GM12878 (cell line): ENCODE measurements at regions not wholly inside any gene's neighbourhood (a gene's known extent, or its start where the extent isn't known, plus 50 kb on each side); places are given as distances from the start of the nearest gene placed in this dataset.
A peak's percentile ranks its signal among the peaks of the same experiment; 100 is the strongest.

Source experiments
- BRCA1 ChIP-seq: IDR thresholded peaks from 2 replicates; pipeline ENCODE4 v1.6.1; 2011; ENCODE audit warnings: low read depth, low read length, improper control_type of control experiment
- CBX5 ChIP-seq: sonication (generic); IDR thresholded peaks from 2 replicates; pipeline ENCODE4 v1.6.1; 2016; ENCODE audit warnings: low read depth, moderate library complexity, mild to moderate bottlenecking, inconsistent platforms
- EGR1 ChIP-seq, 2 experiments: IDR thresholded peaks; 1 replicate in 1 of 2; 2 replicates in 1 of 2; pipeline ENCODE4 v1.6.1; 2011 to 2012; ENCODE audit warnings: low read depth in 2 of 2, low read length in 2 of 2, borderline replicate concordance in 1 of 2, mild to moderate bottlenecking in 1 of 2, moderate library complexity in 1 of 2
- ELK1 ChIP-seq: IDR thresholded peaks from 2 replicates; pipeline ENCODE4 v1.6.1; 2012; ENCODE audit warnings: low read depth, low read length, improper control_type of control experiment
- HDGF ChIP-seq: fragments of 450-650 bp; IDR thresholded peaks from 2 replicates; pipeline ENCODE4 v1.6.1; 2016; ENCODE audit warnings: antibody characterized with exemption
- JUND ChIP-seq: IDR thresholded peaks from 2 replicates; pipeline ENCODE4 v1.6.1; 2012; ENCODE audit warnings: low read depth, mild to moderate bottlenecking, low read length, improper control_type of control experiment, moderate library complexity
- NR2C2 ChIP-seq: IDR thresholded peaks from 2 replicates; pipeline ENCODE4 v1.6.1; 2011; ENCODE audit warnings: borderline replicate concordance, low read depth; ENCODE audit not compliant: control insufficient read depth, insufficient read length
- PAX8 ChIP-seq: fragments of 450-650 bp; IDR thresholded peaks from 2 replicates; pipeline ENCODE4 v1.6.1; 2017; ENCODE audit warnings: mild to moderate bottlenecking, moderate library complexity
- PML ChIP-seq: IDR thresholded peaks from 2 replicates; pipeline ENCODE4 v1.6.1; 2012; ENCODE audit warnings: low read length, inconsistent platforms
- RBBP5 ChIP-seq: fragments of 200-600 bp; sonication (generic); conservative IDR thresholded peaks from 2 replicates; pipeline ENCODE4 v1.6.1; 2016
- RUNX3 ChIP-seq: IDR thresholded peaks from 2 replicates; pipeline ENCODE4 v1.6.1; 2012; ENCODE audit warnings: low read length, inconsistent platforms
- SPI1 ChIP-seq: IDR thresholded peaks from 2 replicates; pipeline ENCODE4 v1.6.1; 2011; ENCODE audit warnings: low read depth, mild to moderate bottlenecking, low read length, moderate library complexity, borderline replicate concordance; ENCODE audit not compliant: insufficient read depth

GRCh38 chr7:106720641-106721040 is 59.7 kb upstream of the CCDC71L start (continued):
- TF ChIP-seq ELK1 = no peak
- TF ChIP-seq SPI1 = peak; percentile 50; the same call in 1 of the 2 replicates
- TF ChIP-seq BRCA1 = no peak
- TF ChIP-seq RBBP5 = no peak
- peak; percentile 60; the same call in 1 of the 2 replicates for TF ChIP-seq HDGF
- peak; percentile 52; the same call in 1 of the 2 replicates for TF ChIP-seq RUNX3
- TF ChIP-seq PAX8 = no peak
- TF ChIP-seq JUND = no peak
- no peak for TF ChIP-seq EGR1 (IDR thresholded peaks at IDR 0.05; ENCODE audit: borderline replicate concordance in 1 of 2, low read depth in 2 of 2, low read length in 2 of 2)
- no peak for TF ChIP-seq PML
- no peak for TF ChIP-seq NR2C2
- no peak for TF ChIP-seq CBX5
- TF ChIP-seq, all 136 proteins: peak for 13
